ENCODE measurements at regions not wholly inside any gene's neighbourhood (a gene's known extent, or its start where the extent isn't known, plus 50 kb on each side); places are given as distances from the start of the nearest gene placed in this dataset.

DNA sequence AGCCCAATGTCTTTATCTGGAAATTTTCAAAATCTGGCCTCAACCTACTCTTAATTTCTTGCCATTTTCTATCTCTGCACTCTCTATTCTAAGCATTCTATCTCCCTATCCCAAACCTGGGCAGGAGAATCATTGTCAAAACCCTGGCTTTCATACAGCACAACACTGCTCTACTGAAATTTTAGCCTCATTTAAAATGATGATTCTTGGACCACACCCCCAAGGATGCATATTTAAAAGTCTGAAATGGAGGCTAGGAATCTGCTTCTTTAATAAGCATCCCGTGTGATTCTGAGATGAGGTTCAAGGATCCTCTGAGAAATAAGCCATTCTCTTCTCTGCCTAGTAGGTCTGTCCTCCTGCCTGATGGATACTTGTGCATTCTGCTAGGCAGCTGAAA lies 50.8 kb upstream of the EGR2 start:
- TF ChIP-seq RCOR1 (IDR thresholded peaks at IDR 0.05; ENCODE audit: insufficient replicate concordance, low read length) (no peak), POLR2A (IDR thresholded peaks at IDR 0.05; ENCODE audit: low read depth, low read length) (no peak), CTCF (conservative IDR thresholded peaks at IDR 0.05; ENCODE audit: low read depth, low read length) (no peak)

Data from IMR-90 (cell line).